GM18519 (cell line): ENCODE measurements at regions not wholly inside any gene's neighbourhood (a gene's known extent, or its start where the extent isn't known, plus 50 kb on each side); places are given as distances from the start of the nearest gene placed in this dataset.

Experiments used
- ATAC-seq: cut with Tn5 transposase; IDR thresholded peaks from one replicate; pipeline ENCODE4 v1.9.1; 2021; ENCODE audit warnings: mild to moderate bottlenecking, moderate library complexity; ENCODE audit not compliant: unreplicated experiment, low FRiP score

DNA sequence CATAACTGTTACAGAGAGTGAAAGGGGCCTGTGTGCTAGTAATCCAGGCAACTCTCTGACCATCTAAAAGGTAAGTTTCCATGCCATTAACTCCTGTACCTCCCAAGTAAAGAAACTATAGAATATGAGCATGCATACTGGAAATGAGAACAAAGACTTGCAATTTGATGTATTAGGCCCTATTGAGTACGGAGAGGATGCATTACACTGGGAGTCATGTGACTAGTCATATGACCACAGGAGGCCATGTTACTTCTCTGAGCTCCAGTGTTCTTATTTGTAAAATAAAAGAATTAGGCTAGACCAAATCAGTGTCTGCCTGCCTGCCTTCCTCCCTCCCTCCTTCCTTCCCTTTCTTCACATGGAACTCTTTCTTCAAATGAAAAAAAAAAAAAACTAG, 440.1 kb upstream of the CCDC196 start:
- no peak for ATAC-seq

DNA sequence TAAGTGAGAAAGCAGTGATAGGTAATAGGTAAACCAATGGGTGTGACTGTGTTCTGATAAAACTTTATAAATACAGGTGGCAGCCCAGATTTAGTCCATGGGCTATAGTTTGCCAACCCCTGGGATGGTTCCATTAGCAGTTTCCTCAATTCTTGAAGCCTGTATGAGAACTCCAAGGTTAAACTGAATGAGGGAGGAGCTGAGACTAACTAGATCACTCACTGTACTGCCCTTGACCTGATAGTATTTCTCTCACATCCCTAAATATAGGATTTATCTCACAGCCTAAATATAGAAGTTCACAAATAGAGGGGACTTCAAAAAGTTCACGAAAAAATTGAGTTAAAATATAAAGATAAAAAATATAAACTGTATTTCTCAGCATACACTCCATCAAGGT, 439.6 kb upstream of the CCDC196 start:
- ATAC-seq: no peak

DNA sequence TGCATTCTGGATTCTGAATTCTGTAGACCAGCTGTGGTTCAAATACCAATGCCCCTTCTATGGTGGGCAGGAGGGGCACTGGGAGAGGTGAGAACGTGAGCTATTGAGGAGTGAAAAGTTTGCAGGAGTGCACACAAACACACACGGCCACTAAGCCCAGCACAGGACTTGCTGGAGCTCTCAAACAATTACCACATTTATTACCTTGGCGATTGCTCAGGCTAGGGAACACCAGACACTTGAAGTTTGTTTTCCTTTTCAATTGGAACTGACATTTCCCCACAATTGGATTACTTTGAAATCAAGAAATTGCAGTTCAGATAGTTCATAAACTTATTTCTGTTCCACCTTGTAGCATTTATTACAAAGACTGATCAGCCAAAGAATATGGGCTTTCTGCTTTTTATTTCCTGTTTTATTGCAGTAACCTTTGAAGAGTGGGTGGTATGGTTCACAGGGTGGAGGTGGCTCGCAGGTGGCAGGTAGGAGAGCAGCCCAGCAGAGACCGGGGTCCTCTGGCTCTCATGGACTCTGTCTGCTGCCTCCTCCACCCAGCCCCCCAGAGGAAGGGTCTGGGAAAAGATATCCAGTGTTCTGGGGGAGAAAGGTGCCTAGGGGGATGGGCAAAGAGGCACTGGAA, 429.8 kb upstream of the CCDC196 start:
- ATAC-seq: no peak

DNA sequence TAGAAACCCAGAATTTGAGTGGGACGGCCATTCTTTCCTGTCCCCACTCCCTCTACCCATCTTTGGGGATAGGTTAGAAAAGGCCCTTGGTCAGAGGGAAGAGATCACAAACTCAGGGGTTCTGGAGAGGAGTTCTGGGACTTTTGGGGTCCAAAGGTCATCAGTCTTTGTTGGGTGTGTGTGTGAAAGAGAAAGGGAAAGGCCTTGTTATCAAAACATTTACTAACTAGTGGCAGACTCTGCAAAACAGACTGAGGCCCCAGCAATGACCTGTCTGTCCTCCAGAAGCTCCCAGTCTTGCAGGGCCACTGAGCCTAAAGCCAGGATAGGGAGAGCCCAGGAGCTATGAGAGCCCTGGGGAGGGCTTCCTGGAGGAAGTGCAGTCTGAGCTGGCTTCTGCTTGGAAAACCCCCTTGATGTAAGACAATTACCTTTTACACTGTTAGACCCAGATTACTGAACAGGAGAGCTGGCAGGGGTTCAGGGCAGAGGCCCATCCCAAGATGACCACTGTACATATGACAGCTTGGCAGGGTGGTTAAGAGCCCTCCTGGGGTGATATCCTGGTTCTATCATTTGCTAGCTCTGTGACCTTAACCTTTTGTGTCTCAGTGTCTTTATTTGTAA, 429.1 kb upstream of the CCDC196 start:
- ATAC-seq: no peak

DNA sequence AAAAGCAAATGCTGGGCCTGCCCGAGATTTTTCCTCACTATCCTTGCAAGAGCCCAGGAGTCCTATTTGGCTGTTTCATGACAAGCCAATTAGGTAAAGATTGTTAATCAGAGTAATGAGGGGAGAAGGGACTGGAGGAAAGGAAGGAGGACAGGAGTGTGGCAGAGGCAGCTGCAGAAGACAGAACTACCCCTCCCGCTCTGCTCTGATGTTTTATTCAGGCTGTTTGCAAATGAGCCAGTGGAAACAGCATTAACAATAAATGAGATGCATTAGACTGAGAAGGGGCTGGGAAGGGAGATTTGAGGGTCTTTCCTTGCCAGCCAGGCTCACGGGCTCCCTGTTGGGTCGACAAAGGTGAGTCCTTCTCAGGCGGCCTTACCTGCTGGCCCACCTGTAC, 421.0 kb upstream of the CCDC196 start:
- ATAC-seq: no peak

DNA sequence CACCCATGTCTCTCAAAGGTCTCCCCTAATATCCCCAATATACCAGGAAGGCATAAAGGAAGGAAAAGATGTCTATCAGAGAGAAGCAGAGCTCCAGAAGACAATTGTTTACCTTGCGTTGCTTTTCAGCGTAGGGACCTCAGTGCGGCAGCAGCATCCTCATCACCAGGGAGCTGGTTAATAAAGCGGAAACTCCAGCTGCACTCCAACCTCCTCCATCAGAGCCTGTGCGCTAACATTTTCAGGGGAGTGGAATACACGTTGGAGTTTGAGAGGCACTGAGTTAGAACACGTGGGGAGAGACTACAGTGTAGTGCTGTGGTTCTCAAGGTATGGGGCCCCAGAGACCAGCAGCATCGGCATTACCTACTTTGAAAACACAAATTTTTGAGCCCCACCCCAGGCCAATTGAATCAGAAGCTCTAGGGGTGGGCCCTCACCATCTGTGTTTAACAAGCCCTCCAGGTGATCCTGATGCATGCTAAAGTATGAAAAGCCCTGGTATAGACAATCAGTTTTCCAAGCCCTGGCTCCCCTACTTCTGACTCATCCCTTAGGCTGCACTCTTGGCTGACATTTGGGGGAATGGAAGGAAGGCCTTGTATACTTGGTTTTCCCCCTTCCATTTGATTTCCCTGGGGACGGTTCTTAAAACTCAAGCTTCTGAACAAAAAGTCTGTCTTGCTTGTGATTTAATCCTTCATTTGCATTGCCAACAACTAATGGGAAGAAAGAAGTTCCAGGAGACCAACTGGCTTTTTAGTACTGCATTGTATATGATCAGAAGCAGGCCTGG, 419.0 kb upstream of the CCDC196 start:
- ATAC-seq: no peak

DNA sequence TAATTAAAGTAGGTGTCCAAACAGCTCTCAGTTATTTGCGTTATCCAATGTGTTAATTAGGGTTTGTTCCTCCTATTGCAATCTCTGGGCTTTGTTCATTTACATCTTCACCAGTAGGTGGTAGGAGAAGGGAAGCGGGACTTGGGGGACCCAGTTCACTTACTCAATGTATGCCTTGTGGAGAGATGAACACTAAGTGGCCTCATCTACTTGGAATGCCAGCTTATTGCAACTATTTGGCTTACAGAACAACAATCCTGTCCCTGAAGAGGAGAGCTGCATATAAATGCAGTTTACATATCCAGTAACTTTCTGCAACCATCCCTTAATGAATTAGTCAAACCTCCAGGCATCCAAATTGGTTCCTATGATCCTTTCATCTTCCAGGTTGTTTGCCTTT, 417.1 kb upstream of the CCDC196 start:
- ATAC-seq: no peak

DNA sequence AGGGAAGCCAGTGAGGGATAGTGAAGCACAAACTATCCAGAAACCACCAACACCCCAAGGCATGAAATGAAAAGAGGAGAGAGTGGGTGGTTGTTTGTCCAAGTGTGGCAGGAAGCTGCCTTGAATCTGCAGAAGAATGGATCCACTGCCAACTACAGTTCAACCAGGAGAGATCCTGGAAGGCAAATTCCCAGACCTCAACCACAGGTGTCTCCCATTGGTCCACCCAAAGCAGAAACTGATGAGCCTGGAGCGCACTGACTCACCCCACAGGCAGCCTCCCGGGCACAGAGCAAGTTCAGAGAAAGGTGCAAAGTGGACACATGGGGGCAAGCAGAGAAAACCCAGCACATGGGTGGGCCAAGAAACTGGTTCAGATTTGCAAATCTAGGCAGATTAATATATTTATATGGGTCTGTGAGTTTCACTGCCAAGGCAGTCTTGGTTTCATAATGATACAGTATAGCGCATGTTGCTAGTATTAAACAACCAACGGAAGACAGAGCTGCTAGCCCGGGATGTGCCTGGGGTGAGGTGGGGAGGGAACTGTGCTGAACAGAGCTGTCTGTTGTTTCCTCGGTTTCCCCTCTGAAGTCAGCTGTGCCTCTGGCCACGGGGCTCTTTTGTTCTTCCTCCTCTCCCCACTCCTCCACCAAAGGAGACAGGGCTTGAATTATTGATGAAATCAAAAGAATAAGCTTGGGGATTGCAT, 416.2 kb upstream of the CCDC196 start:
- ATAC-seq: no peak

DNA sequence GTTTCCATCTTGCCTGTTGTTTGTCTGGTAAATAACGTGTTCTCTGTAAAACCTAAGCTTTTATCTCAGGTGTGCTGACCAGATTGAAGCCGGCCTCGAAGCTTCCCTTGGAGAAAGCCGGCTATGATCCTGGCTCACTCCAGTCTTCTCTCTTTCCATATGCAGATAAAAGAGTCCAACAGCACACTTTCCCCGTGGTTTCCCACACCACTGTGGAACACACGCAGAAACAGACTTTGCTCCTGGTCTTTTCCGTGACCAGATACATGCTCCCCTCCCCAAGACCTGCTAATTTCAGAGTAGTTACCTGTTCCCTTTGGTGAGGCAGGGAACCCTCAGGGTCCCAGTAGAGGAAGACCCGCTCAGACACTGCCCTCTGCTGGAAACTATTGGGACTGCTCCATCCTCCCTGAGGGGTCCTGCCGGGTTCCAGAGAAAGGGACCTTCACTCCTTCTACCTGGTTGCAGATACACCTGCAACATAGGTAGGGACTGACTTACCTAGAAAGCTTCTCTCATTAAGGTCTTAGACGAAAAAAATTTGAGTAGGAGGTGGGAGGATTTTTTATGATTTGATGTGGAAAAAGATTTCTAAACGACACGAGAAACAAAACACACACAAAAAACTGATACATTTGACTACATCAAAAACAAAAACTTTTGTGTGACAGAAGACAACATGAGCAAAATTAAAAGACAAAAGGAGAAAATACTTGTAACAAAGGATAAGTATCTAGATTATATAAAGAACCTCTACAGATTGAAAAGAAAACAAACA, 415.4 kb upstream of the CCDC196 start:
- ATAC-seq: no peak

DNA sequence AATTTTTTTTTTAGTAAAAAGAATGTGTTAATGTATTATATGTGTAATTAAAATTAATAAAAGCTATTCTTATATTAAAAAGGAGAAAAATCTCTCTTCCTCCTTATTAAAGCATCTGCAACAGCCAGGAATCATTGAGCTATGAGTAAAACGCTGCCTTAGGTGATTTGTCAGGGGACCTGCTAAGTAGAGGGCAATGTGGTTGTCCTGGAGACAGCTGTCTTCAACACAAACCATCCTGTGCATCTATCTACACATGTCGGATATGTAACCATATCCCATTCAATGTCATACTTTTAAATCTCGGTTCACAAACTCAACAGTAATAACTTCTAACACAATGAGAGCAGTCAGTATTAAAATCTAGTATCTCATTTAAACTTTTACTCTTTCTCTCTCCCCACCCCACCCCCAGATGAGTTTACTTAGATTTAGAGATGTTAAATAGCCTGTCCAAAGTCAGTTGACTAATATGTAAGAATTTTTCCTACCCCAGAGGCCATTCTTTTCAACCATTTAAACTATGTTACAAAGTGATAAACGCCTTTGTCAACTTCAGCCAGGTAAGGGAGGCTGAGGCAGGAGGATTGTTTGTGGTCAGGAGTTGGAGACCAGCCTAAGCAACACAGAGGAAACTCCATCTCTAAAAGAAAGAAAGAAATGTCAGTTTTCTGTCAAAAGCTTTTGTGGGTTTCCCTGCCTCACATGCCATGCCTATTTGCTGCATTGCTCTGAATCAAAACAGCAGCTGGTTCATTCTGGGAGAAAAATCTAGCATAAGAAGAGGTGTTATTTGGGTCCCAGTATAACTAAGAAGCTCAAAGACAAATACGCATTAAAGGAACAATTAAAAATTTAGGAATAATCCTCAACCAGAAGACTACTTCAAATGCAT, 413.7 kb upstream of the CCDC196 start:
- ATAC-seq: no peak

DNA sequence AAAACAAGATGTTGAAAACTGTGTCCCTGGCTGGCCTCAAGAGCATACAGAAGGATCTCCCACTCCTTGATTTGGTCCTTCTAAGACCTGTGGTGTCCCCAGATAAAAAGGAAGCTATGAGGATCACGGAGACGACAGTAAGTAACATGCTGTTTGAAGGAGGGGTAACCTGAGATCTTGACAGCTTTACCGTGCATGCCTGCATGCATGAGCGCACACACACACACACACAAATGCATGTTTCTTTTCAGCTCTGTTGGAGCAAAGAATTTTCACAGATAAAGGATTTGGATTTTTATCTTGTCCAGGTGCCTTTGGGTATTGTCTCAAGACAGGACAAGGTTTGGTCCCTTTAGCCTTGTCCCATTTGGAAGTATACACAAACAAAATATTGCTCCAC, 411.6 kb upstream of the CCDC196 start:
- no peak for ATAC-seq

DNA sequence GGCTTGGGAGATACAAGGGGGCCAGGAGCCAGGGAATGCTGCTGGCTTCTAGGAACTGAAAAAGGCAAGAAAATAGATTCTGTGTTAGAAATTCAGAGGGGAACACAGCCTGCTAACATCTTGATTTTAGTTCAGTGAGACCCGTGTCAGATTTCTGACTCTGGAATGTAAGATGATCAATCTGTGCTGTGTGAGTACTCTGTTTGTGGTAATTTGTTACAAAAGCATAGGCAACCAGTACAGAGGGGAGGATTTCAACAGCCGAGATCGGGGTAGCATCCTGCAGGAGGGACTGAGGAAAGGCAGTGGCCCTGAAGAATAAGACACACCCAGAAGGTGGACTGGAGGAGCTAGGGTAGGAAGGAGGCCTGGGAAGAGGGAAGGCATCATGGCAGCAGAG, 410.0 kb upstream of the CCDC196 start:
- ATAC-seq: no peak

DNA sequence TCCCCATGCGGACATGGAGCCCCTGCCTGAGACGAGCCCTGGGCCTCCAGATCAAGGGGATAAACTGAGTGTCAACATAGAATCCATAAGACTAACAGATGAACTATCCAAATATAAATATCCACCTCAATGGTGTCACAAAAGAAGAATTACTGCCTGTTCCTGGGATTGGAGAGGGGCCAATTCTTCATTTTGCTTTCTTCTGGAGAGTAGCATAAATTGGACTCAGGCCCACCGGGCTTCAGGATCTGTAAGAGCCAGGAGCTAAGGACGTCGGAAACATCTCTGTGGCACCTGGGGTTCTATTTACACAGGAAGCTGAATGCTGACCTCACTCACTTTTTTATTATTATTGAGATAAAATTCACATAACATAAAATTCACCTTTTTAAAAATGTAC, 408.2 kb upstream of the CCDC196 start:
- no peak for ATAC-seq

DNA sequence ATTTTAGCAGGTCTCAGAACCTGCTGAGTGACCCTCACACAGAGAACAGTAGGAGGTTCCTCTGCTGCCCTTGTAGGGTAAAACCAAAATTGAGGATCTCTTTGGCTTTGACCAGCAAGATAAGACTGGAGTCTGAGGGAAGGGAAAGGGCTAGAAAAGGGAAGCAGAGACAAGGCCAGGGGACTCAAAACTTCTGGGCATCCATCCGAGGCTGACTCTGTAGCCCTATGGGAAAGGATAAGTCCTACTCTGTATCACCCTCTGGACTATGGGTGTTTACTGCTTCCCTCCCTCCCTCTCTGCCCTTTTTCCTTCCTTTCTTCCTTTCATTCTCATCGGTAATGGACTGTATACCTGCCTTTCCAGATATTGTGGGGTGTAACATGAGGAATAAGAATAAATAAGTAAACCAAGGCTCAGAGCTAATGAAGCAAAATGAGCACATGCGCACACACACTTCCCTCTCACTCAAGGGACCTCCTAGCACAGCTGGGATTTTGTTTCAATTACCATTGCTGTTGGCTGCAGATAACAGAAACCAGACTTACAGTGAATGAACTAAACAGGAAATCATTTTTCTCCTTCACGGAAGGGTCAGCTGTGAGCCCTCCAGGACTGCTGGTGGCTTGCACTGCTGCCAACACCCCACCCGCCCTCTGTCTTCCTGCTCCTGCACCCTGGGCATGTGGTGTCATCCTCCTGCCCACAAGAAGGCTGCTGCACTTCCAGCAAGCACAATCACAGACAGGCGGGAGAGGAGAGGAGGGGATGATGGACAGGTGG, 404.4 kb upstream of the CCDC196 start:
- ATAC-seq: no peak

DNA sequence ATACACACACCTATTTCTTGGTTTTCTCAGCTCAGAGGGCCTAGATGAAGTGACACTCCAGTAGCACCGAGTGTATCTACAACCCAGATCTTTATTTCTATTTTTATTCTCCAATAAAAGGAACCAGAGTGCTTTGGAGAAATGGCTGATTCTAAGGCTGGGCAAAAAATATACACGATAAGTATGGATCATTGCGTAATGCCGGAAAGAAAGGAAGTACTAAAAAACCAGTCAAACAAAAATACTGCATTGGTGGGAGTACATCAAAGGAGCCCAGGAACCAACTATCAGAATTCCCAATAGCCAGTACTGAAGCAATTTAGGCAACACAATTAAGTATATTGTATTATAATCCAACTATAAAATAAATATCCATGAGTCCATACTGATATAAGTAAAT, 400.9 kb upstream of the CCDC196 start:
- no peak for ATAC-seq

DNA sequence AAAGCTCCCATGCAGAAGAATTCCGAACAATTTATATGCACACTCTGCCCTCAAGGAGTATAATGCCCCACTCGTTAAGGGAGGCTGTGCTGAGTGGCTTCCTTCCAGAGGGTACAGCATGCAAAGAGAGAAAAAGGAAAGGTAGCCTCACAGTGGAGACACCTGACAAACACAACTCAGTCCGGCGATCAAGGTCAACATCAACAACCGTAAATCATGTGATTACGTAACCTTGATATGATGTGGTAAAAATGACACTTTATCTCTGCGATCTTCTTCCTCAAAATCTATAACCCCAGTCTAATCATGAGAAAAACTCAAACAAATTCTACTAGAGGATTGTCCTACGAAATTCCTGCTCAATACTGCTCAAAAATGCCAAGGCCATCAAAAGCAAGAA, 400.5 kb upstream of the CCDC196 start:
- ATAC-seq: no peak

DNA sequence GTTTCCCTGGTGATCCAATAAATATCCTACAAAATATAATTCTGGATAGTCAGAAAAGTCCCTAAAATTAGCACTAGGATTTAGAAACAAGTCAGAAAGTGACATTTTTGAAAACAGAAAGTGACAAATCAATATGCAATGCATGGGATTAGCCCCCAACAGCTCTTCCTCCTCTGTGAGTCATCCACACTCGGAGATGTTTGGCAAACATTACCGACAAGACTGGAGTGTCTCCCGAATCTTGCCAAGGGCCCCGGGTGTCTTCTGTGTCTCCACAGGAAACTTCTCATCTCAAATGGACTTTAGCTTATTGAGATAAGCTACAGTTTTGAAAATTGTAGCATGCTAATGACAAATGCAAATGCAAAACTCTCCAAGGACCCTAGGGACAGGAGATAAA, 398.9 kb upstream of the CCDC196 start:
- ATAC-seq: no peak

DNA sequence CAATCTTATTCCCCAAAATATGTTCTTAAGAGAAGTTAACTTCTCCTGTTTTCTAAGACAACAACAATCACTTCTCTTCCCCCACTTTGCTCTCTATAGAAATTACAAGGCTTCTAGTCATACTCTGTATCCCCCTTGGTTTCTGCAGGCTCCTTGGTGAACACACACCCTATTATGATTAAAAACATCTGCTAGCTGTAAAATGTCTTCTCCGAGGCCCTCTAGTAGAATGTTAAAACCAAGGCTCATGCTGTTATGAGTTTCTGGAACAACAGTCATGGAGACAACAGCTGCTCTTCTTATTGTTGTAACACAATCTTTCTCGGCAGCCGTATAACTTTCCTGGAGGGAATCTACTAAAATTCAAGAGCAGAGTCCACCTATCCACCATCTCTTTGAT, 397.5 kb upstream of the CCDC196 start:
- no peak for ATAC-seq

DNA sequence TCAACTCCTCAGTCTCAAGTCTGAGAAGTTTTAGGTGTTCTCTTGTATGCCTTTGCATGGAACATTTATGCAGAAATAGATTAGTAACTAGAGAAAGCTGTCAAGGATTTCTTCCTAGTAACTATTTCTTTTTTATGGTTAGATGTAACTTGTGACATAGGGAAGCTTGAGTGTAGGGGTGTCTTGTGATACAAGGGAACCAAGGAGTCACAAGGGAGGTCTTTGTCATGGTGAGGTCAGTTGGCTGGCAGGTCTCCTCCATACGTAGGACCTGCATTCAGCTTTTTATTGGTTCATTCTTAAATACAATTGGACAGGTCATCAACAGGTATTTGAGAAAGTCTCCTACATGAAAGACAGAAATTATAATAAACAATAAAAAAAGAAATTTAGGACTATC, 394.0 kb upstream of the CCDC196 start:
- ATAC-seq: no peak
